ENCODE measurements at regions not wholly inside any gene's neighbourhood (a gene's known extent, or its start where the extent isn't known, plus 50 kb on each side); places are given as distances from the start of the nearest gene placed in this dataset.

DNA sequence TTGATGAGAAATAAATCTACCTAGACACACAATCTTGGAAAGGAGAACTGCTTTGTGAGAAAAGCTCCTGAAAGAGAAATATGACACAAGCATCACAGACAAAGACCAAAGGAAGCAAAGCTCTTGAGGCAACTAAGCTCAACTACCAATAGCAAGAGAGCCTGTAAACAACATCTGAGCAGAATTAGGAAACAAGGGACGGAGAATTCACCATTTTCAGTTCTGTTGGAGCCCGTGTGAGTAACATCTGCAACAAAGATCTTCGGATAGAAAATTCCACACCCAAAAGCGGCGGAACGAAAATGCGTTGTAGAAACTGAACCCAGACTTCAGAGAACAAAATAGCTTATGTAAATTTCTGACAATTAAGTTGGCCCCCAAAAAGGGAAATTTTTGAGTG lies 909.9 kb upstream of the MBL2 start:
- TF ChIP-seq, protein P1, sequence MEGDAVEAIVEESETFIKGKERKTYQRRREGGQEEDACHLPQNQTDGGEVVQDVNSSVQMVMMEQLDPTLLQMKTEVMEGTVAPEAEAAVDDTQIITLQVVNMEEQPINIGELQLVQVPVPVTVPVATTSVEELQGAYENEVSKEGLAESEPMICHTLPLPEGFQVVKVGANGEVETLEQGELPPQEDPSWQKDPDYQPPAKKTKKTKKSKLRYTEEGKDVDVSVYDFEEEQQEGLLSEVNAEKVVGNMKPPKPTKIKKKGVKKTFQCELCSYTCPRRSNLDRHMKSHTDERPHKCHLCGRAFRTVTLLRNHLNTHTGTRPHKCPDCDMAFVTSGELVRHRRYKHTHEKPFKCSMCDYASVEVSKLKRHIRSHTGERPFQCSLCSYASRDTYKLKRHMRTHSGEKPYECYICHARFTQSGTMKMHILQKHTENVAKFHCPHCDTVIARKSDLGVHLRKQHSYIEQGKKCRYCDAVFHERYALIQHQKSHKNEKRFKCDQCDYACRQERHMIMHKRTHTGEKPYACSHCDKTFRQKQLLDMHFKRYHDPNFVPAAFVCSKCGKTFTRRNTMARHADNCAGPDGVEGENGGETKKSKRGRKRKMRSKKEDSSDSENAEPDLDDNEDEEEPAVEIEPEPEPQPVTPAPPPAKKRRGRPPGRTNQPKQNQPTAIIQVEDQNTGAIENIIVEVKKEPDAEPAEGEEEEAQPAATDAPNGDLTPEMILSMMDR (IDR thresholded peaks at IDR 0.05), result no peak
- TF ChIP-seq POLR2A (IDR thresholded peaks at IDR 0.05), result no peak

Data from heart left ventricle (tissue), 13 donors.